Heart right ventricle (tissue), 16 donors: ENCODE measurements at regions not wholly inside any gene's neighbourhood (a gene's known extent, or its start where the extent isn't known, plus 50 kb on each side); places are given as distances from the start of the nearest gene placed in this dataset.

Source experiments
- ATAC-seq, 8 donors: fragments of 200-7000 bp; cut with Tn5 transposase; one replicate each; pipeline ENCODE4 v1.9.1; 2020; ENCODE audit warnings: mild to moderate bottlenecking in 8 of 8, moderate library complexity in 8 of 8, moderate number of reproducible peaks in 1 of 8
- DNase-seq, 2 donors: peaks; one replicate each; pipeline ENCODE4 v3.0.0-alpha.2; 2020
- H3K27ac ChIP-seq, 10 donors: fragments of 200-600 bp; sonication (generic) in 2 of 10; one replicate each; pipeline versions ENCODE4 v1.5.0 to v1.8.0; 2020 to 2022; ENCODE audit warnings: mild to moderate bottlenecking in 3 of 10
- H3K27me3 ChIP-seq, 7 donors: fragments of 200-600 bp; one replicate each; pipeline ENCODE4 v1.8.0; 2021 to 2022; ENCODE audit warnings: mild to moderate bottlenecking in 2 of 7
- H3K36me3 ChIP-seq, 9 donors: fragments of 200-600 bp; sonication (generic) in 1 of 9; one replicate each; pipeline versions ENCODE4 v1.5.0 to v1.8.0; 2020 to 2022; ENCODE audit warnings: mild to moderate bottlenecking in 2 of 9
- H3K4me1 ChIP-seq, 9 donors: fragments of 200-600 bp; sonication (generic) in 1 of 9; one replicate each; pipeline versions ENCODE4 v1.5.0 to v1.8.0; 2020 to 2022; ENCODE audit warnings: mild to moderate bottlenecking in 4 of 9
- H3K4me3 ChIP-seq, 10 donors: fragments of 200-600 bp; sonication (generic) in 2 of 10; one replicate each; pipeline versions ENCODE4 v1.5.0 to v1.8.0; 2020 to 2022; ENCODE audit warnings: mild to moderate bottlenecking in 7 of 10, moderate library complexity in 2 of 10
- H3K9me3 ChIP-seq, 11 donors: fragments of 200-600 bp in 10 of 11; sonication (generic) in 2 of 11; one replicate each; pipeline versions ENCODE4 v1.5.0 to v1.8.0; 2013 to 2022; ENCODE audit warnings: mild to moderate bottlenecking in 2 of 11, control low read depth in 1 of 11, moderate library complexity in 1 of 11
- WGBS, 2 donors: extraction: QIAGEN DNeasy Blood & Tissue Kit; methylation state at CpG; one replicate each; pipeline ENCODE4 v1.1.7; 2013; ENCODE audit warnings: inconsistent platforms in 1 of 2; 5-methylcytosine and 5-hydroxymethylcytosine counted together
- intact Hi-C, 10 donors: fragments of 100-400 bp; cut with DNase I; formaldehyde crosslinking; loops; one replicate each; pipeline versions ENCODE4 v1.11.1 to v1.14.2; 2022
- TF ChIP-seq, protein P1 (sequence below), 9 donors: fragments of 200-600 bp; sonication (generic) in 2 of 9; IDR thresholded peaks; one replicate each; pipeline versions ENCODE4 v1.5.0 to v1.8.0; 2021 to 2022; ENCODE audit warnings: antibody characterized with exemption in 9 of 9, mild to moderate bottlenecking in 5 of 9, moderate library complexity in 1 of 9
- donor health status: Arrhythmogenic right ventricular cardiomyopathy.
- donor health status: ischemic (EF 13 %, LVEDD 7.1; RV severe dilation, severe dysfunction).
- donor health status: healthy with polysubstance abuse.
- donor health status: DM: no; HTN: yes; CAD: no.
- donor health status: DM: no; HTN: no; CAD: no.
- donor health status: ischemic (EF 25% LVEDD 6.9; RV normal size, moderate dysfunction).
- donor health status: ischemic (EF 25% LVEDD 5.7; RV mildly dilated, moderate dysfunction).
- donor health status: healthy.
- donor health status: DM: yes; HTN: yes; CAD: no.
- donor health status: Ischemic cardiomyopathy.
- donor health status: ischemic (EF 35%, LVEDD 5.7; RV mildly dilated, moderate dysfunction).
- donor health status: nonischemic (EF 11% LVEDD 7.7; RV severe dilation, severe dysfunction).
- donor health status: DM: yes; HTN: yes; CAD: no.
- donor health status: PGD.
- donor health status: ischemic (EF 29% LVEDD 5.4; RV normal size, mild dysfunction).
- donor health status: nonischemic (EF 23%, LVEDD 6.1; RV moderate dilation, normal function).

DNA sequence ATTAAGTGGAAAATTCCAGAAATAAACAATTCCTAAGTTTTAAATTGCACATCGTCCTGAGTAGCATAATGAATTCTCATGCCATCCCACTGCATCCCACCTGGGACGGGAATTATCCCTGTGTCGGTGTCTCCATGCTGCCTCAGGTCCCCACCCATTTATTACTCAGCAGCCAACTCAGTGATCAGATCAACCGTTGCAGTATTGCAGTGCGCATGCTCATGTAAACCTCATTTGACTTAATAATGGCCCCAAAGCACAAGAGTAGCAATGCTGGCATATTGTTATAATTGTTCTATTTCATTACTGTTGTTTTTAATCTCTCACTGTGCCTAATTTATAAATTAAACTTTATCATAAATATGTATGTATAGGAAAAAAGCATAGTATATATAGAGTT, 214.4 kb downstream of the METTL4 start:
- H3K36me3 ChIP-seq = no peaks in the 10 kb centered on the region
- no peaks in the 10 kb centered on the region for H3K27me3 ChIP-seq
- intact Hi-C loops = no loop called here
- H3K4me1 ChIP-seq = no peaks in the 10 kb centered on the region
- ATAC-seq = no peak
- TF ChIP-seq, protein P1, sequence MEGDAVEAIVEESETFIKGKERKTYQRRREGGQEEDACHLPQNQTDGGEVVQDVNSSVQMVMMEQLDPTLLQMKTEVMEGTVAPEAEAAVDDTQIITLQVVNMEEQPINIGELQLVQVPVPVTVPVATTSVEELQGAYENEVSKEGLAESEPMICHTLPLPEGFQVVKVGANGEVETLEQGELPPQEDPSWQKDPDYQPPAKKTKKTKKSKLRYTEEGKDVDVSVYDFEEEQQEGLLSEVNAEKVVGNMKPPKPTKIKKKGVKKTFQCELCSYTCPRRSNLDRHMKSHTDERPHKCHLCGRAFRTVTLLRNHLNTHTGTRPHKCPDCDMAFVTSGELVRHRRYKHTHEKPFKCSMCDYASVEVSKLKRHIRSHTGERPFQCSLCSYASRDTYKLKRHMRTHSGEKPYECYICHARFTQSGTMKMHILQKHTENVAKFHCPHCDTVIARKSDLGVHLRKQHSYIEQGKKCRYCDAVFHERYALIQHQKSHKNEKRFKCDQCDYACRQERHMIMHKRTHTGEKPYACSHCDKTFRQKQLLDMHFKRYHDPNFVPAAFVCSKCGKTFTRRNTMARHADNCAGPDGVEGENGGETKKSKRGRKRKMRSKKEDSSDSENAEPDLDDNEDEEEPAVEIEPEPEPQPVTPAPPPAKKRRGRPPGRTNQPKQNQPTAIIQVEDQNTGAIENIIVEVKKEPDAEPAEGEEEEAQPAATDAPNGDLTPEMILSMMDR (IDR thresholded peaks at IDR 0.05) = no peak
- H3K27ac ChIP-seq = no peak overlapping the region
- no peak overlapping the region for H3K4me3 ChIP-seq
- 90 to 93% methylated on average over 5 of the region's 5 CpGs for WGBS, 2 donors
- DNase-seq = no peak
- no peaks in the 10 kb centered on the region for H3K9me3 ChIP-seq

DNA sequence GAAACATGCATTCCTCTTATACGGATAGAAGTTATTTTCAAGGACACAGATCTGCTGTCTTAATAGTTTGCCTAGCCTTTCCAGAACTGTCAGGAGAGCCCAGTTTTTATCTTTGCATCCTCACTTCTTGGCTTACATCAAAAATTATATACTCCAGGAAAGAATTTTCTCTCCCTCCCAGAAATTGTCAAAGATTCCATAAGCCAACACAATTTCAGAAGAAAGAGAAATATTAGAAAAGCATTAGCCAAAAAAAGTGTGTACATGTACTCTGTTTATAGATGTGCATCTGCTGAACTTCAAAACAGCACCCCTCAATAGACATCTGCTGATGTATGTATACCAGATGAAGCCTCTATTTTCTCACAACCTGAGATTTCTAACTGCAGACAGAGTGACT, 210.4 kb downstream of the METTL4 start:
- no peak for ATAC-seq
- WGBS, 2 donors = 45 to 65% methylated on average over 1 of the region's 1 CpG
- TF ChIP-seq, protein P1 (IDR thresholded peaks at IDR 0.05) = no peak
- H3K36me3 ChIP-seq = no peaks in the 10 kb centered on the region
- H3K27me3 ChIP-seq = no peaks in the 10 kb centered on the region
- DNase-seq = no peak
- no peaks in the 10 kb centered on the region for H3K9me3 ChIP-seq
- H3K27ac ChIP-seq = no peak overlapping the region
- intact Hi-C loops = no loop called here
- no peaks in the 10 kb centered on the region for H3K4me1 ChIP-seq
- no peak overlapping the region for H3K4me3 ChIP-seq

DNA sequence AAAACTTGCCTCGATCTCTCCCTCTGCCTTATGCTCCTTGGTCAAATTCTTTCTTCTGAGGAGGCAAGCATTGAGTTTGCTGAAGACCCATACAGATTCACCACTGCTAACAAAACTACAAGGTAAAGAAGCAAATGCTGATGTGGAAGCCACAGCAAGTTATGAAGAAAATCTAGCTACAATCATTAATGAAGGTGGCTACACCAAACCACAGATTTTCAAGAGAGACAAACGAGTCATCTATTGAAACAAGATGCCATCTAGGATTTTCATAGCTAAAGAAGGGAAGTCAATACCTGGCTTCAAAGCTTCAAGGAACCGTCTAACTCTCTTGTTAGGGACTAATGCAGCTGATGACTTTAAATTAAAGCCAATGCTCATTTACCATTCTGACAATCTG, 203.2 kb downstream of the METTL4 start:
- Histone ChIP-seq H3K9me3 (no peaks in the 10 kb centered on the region), H3K27ac (no peak overlapping the region), H3K36me3 (no peaks in the 10 kb centered on the region), H3K4me1 (no peaks in the 10 kb centered on the region), H3K27me3 (no peaks in the 10 kb centered on the region), H3K4me3 (no peak overlapping the region)
- 70 to 71% methylated on average over 3 of the region's 3 CpGs for WGBS, 2 donors
- intact Hi-C loops = no loop called here
- TF ChIP-seq, protein P1 (IDR thresholded peaks at IDR 0.05) = no peak
- ATAC-seq (no peak), DNase-seq (no peak)

DNA sequence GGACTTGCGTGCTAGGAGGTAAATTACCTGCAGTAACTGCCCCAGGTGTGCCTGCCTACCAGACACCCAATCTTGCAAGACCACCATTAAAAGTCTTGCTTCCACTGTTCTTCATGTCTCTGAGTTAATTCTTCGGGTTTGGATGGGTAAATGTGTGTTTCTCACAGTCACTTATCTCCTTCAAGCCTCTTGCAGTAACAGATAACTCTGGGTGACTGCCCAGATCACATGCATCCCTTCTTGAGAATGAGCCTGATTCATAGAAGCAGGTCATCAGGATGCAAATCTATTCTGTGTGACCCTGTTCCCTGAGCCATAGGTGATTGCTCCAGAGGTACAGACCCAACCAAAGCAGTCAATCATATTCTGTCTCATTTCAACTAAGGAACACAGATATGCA, 194.6 kb downstream of the METTL4 start:
- no peak overlapping the region for H3K4me3 ChIP-seq
- intact Hi-C loops = no loop called here
- H3K36me3 ChIP-seq = no peaks in the 10 kb centered on the region
- TF ChIP-seq, protein P1 (IDR thresholded peaks at IDR 0.05) = no peak
- DNase-seq (no peak), ATAC-seq (no peak)
- H3K4me1 ChIP-seq = no peaks in the 10 kb centered on the region
- peaks cover 0 to 7% (median 0%) of the 10 kb centered on the region in 7 donors for H3K27me3 ChIP-seq
- peaks cover 0 to 6% (median 0%) of the 10 kb centered on the region in 11 donors for H3K9me3 ChIP-seq
- 66 to 73% methylated on average over 2 of the region's 2 CpGs for WGBS, 2 donors
- no peak overlapping the region for H3K27ac ChIP-seq
